WERI-Rb-1 (cell line): ENCODE measurements at regions not wholly inside any gene's neighbourhood (a gene's known extent, or its start where the extent isn't known, plus 50 kb on each side); places are given as distances from the start of the nearest gene placed in this dataset.

ENCODE experiments used
- DNase-seq: peaks from one replicate; pipeline ENCODE4 v3.0.0-alpha.2; 2020
- H3K27ac ChIP-seq: fragments of 250-450 bp; sonication (Bioruptor Pico); 2 replicates; pipeline ENCODE4 v1.5.1; 2020; ENCODE audit warnings: mild to moderate bottlenecking, moderate library complexity
- H3K27me3 ChIP-seq: fragments of 250-450 bp; sonication (Bioruptor Pico); 2 replicates; pipeline ENCODE4 v1.5.1; 2021; ENCODE audit warnings: mild to moderate bottlenecking, low read depth, moderate library complexity; ENCODE audit not compliant: insufficient read depth, severe bottlenecking
- H3K36me3 ChIP-seq: fragments of 250-450 bp; sonication (Bioruptor Pico); 2 replicates; pipeline ENCODE4 v1.5.1; 2020; ENCODE audit warnings: mild to moderate bottlenecking, moderate library complexity
- H3K4me3 ChIP-seq: 2 replicates; pipeline ENCODE4 v1.5.1; 2011; ENCODE audit warnings: low read depth, mild to moderate bottlenecking, control low read depth, low read length
- H3K9me3 ChIP-seq: fragments of 250-450 bp; sonication (Bioruptor Pico); 2 replicates; pipeline ENCODE4 v1.5.1; 2021; ENCODE audit warnings: mild to moderate bottlenecking, moderate library complexity; ENCODE audit not compliant: severe bottlenecking
- CTCF ChIP-seq: IDR thresholded peaks from 2 replicates; pipeline ENCODE4 v1.5.1; 2011; ENCODE audit warnings: low read depth, mild to moderate bottlenecking, control low read depth, inconsistent platforms, low read length

- Histone ChIP-seq H3K27ac (no peak overlapping the region), H3K4me3 (no peak overlapping the region), H3K27me3 (no peaks in the 10 kb centered on the region), H3K36me3 (no peaks in the 10 kb centered on the region), H3K9me3 (no peaks in the 10 kb centered on the region)
- no peak for TF ChIP-seq CTCF
- DNase-seq: no peak
These were observed 65.9 kb upstream of the OTOGL start for GRCh38 chr12:80033448-80033847.

- H3K27me3 ChIP-seq: no peaks in the 10 kb centered on the region
- no peak for DNase-seq
- no peak for TF ChIP-seq CTCF
- no peaks in the 10 kb centered on the region for H3K36me3 ChIP-seq
- no peak overlapping the region for H3K27ac ChIP-seq
- H3K4me3 ChIP-seq: no peak overlapping the region
- no peaks in the 10 kb centered on the region for H3K9me3 ChIP-seq
These were observed 66.4 kb upstream of the OTOGL start for GRCh38 chr12:80032946-80033345.

GRCh38 chr12:80031229-80031628 is 68.1 kb upstream of the OTOGL start:
- no peaks in the 10 kb centered on the region for H3K36me3 ChIP-seq
- DNase-seq: no peak
- H3K9me3 ChIP-seq: no peaks in the 10 kb centered on the region
- H3K27ac ChIP-seq: no peak overlapping the region
- no peak overlapping the region for H3K4me3 ChIP-seq
- no peaks in the 10 kb centered on the region for H3K27me3 ChIP-seq
- no peak for TF ChIP-seq CTCF

- Histone ChIP-seq H3K27ac (no peak overlapping the region), H3K9me3 (no peaks in the 10 kb centered on the region), H3K4me3 (no peak overlapping the region), H3K36me3 (no peaks in the 10 kb centered on the region), H3K27me3 (no peaks in the 10 kb centered on the region)
- no peak for TF ChIP-seq CTCF
- DNase-seq: no peak
These were observed 73.7 kb upstream of the OTOGL start for GRCh38 chr12:80025638-80026037.

GRCh38 chr12:80019691-80020090 is 79.6 kb upstream of the OTOGL start:
- TF ChIP-seq CTCF: no peak
- no peak for DNase-seq
- no peaks in the 10 kb centered on the region for H3K27me3 ChIP-seq
- H3K4me3 ChIP-seq: no peak overlapping the region
- no peak overlapping the region for H3K27ac ChIP-seq
- no peaks in the 10 kb centered on the region for H3K9me3 ChIP-seq
- H3K36me3 ChIP-seq: no peaks in the 10 kb centered on the region

- Histone ChIP-seq H3K36me3 (no peaks in the 10 kb centered on the region), H3K27ac (no peak overlapping the region), H3K4me3 (no peak overlapping the region), H3K27me3 (no peaks in the 10 kb centered on the region), H3K9me3 (no peaks in the 10 kb centered on the region)
- no peak for TF ChIP-seq CTCF
- DNase-seq: no peak
These were observed 81.2 kb upstream of the OTOGL start for GRCh38 chr12:80018119-80018518.
